Osteoblast (primary cell): ENCODE measurements at regions not wholly inside any gene's neighbourhood (a gene's known extent, or its start where the extent isn't known, plus 50 kb on each side); places are given as distances from the start of the nearest gene placed in this dataset.

ENCODE experiments used
- DNase-seq: peaks from one replicate; pipeline ENCODE4 v3.0.0; 2011; ENCODE audit warnings: low spot score, mixed read lengths; ENCODE audit not compliant: insufficient read length; ENCODE audit errors: missing footprints
- H2AFZ ChIP-seq: 2 replicates; pipeline ENCODE4 v1.6.0; 2011; ENCODE audit warnings: mild to moderate bottlenecking, low read length
- H3K27ac ChIP-seq: 2 replicates; pipeline ENCODE4 v1.5.1; 2011; ENCODE audit warnings: mild to moderate bottlenecking, low read depth, low read length, moderate library complexity
- H3K27me3 ChIP-seq: 2 replicates; pipeline ENCODE4 v1.6.0; 2012; ENCODE audit warnings: mild to moderate bottlenecking, control low read depth, inconsistent platforms, low read length, moderate library complexity; ENCODE audit not compliant: insufficient read depth
- H3K36me3 ChIP-seq: 2 replicates; pipeline ENCODE4 v1.5.1; 2011; ENCODE audit warnings: mild to moderate bottlenecking, low read length, control low read depth, moderate library complexity; ENCODE audit not compliant: insufficient read depth
- H3K4me1 ChIP-seq: 2 replicates; pipeline ENCODE4 v1.5.1; 2011; ENCODE audit warnings: mild to moderate bottlenecking, low read length, control low read depth, moderate library complexity; ENCODE audit not compliant: insufficient read depth
- H3K4me2 ChIP-seq: 2 replicates; pipeline ENCODE4 v1.6.0; 2011; ENCODE audit warnings: mild to moderate bottlenecking, low read length; ENCODE audit not compliant: insufficient read depth
- H3K4me3 ChIP-seq: fragments of 200-600 bp; sonication (generic); 3 replicates; pipeline ENCODE4 v1.5.1; 2012; ENCODE audit warnings: mild to moderate bottlenecking, low read length, inconsistent platforms; ENCODE audit not compliant: insufficient read depth
- H3K79me2 ChIP-seq: 2 replicates; pipeline ENCODE4 v1.6.0; 2012; ENCODE audit warnings: mild to moderate bottlenecking, low read length, control low read depth, inconsistent platforms; ENCODE audit not compliant: insufficient read depth
- H3K9me3 ChIP-seq: 2 replicates; pipeline ENCODE4 v1.5.1; 2011; ENCODE audit warnings: low read depth, low read length, control low read depth
- H4K20me1 ChIP-seq: 2 replicates; pipeline ENCODE4 v1.6.0; 2012; ENCODE audit warnings: mild to moderate bottlenecking, low read length, control low read depth; ENCODE audit not compliant: insufficient read depth
- TF ChIP-seq, protein P1 (sequence below): IDR thresholded peaks from 2 replicates; pipeline ENCODE4 v1.5.1; 2011; ENCODE audit warnings: mild to moderate bottlenecking, low read depth, low read length, moderate library complexity; ENCODE audit errors: extremely low read depth

GRCh38 chr6:134610411-134610810, 292.5 kb upstream of the SGK1 start:
- no peak overlapping the region for H3K4me3 ChIP-seq
- H3K4me2 ChIP-seq = no peak overlapping the region
- no peaks in the 10 kb centered on the region for H3K36me3 ChIP-seq
- TF ChIP-seq, protein P1, sequence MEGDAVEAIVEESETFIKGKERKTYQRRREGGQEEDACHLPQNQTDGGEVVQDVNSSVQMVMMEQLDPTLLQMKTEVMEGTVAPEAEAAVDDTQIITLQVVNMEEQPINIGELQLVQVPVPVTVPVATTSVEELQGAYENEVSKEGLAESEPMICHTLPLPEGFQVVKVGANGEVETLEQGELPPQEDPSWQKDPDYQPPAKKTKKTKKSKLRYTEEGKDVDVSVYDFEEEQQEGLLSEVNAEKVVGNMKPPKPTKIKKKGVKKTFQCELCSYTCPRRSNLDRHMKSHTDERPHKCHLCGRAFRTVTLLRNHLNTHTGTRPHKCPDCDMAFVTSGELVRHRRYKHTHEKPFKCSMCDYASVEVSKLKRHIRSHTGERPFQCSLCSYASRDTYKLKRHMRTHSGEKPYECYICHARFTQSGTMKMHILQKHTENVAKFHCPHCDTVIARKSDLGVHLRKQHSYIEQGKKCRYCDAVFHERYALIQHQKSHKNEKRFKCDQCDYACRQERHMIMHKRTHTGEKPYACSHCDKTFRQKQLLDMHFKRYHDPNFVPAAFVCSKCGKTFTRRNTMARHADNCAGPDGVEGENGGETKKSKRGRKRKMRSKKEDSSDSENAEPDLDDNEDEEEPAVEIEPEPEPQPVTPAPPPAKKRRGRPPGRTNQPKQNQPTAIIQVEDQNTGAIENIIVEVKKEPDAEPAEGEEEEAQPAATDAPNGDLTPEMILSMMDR = no peak
- H2AFZ ChIP-seq = no peak overlapping the region
- H3K27ac ChIP-seq = no peak overlapping the region
- H3K79me2 ChIP-seq = no peaks in the 10 kb centered on the region
- no peak for DNase-seq
- no peaks in the 10 kb centered on the region for H3K9me3 ChIP-seq
- H3K4me1 ChIP-seq = no peaks in the 10 kb centered on the region
- no peaks in the 10 kb centered on the region for H3K27me3 ChIP-seq
- H4K20me1 ChIP-seq = no peaks in the 10 kb centered on the region

DNA sequence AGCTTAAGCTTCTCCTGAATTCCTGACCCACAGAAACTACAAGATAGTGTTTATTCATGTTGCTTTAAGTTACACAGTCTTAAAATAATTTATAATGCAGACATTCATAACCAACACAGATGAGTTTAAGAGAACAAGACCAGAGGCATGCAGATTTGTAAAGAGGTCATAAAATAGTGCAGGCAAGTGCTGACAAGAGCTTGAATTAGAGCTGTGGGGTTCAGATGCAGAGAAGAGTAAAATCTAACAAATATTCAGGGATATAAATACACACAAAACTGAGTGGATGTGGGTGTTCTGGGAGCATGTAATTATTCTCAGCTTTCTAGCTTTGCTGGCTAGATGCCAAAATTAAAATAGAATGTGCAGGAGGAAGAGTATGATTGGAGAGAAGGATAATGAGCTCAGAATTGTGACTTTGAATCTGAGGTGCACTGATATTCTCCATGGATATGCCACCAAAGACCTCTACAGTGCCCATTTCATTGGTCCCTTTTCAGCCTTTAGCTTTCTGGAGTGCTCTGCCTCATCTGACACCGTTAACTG, 291.9 kb upstream of the SGK1 start:
- Histone ChIP-seq H4K20me1 (no peaks in the 10 kb centered on the region), H3K4me3 (no peak overlapping the region), H3K27me3 (no peaks in the 10 kb centered on the region), H3K4me2 (no peak overlapping the region), H3K4me1 (no peaks in the 10 kb centered on the region), H3K27ac (no peak overlapping the region), H3K79me2 (no peaks in the 10 kb centered on the region), H2AFZ (no peak overlapping the region), H3K9me3 (no peaks in the 10 kb centered on the region), H3K36me3 (no peaks in the 10 kb centered on the region)
- no peak for DNase-seq
- TF ChIP-seq, protein P1 = no peak

DNA sequence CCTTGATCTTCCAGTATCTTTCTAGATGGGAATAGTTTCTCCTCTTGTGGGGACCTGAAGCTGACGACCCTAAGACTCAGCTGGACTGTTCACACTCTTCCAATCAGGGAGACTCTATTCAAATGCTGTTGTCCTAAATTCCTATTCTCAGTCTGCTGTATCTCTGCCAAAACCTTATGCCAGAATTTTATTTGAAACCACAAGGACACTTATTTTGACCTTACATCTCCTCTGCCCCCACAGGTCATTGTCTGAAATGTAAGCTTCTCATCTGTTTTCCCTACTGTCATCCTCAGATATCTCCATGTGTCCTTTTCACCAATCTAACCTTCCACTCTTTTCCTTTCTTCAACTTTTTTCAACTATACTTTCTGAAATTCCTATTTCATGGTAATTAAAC, 289.5 kb upstream of the SGK1 start:
- no peak overlapping the region for H3K4me2 ChIP-seq
- no peaks in the 10 kb centered on the region for H3K9me3 ChIP-seq
- H3K79me2 ChIP-seq = no peaks in the 10 kb centered on the region
- no peak overlapping the region for H2AFZ ChIP-seq
- H4K20me1 ChIP-seq = no peaks in the 10 kb centered on the region
- no peak for DNase-seq
- TF ChIP-seq, protein P1 = no peak
- H3K4me3 ChIP-seq = no peak overlapping the region
- no peaks in the 10 kb centered on the region for H3K4me1 ChIP-seq
- no peaks in the 10 kb centered on the region for H3K36me3 ChIP-seq
- H3K27me3 ChIP-seq = no peaks in the 10 kb centered on the region
- H3K27ac ChIP-seq = no peak overlapping the region

DNA sequence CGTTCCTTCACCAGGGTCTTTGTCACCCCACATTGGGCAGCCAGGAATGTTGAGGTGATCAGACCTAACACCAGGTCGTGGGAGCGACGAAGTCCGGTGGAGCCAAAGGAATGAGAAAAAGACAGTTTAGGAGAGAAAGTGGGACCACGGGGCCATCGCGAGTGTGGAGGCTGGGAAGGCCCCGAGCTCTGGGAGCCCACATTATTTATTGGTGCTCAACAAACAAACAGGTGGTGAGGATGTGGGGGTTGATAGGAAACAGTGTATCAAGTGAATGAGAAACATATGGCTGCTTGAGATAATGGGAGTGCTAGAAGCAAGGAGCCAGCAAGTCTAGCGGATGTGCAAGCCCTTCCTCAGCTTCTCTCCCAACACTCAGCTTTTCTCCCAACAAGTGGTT, 287.1 kb upstream of the SGK1 start:
- Histone ChIP-seq H3K4me1 (no peaks in the 10 kb centered on the region), H3K9me3 (peaks cover 3% of the 10 kb centered on the region), H3K27me3 (no peaks in the 10 kb centered on the region), H3K27ac (no peak overlapping the region), H2AFZ (no peak overlapping the region), H3K4me2 (no peak overlapping the region), H3K4me3 (no peak overlapping the region), H4K20me1 (no peaks in the 10 kb centered on the region), H3K79me2 (no peaks in the 10 kb centered on the region), H3K36me3 (no peaks in the 10 kb centered on the region)
- DNase-seq = no peak
- TF ChIP-seq, protein P1 = no peak
